GM23338 (cell line): ENCODE measurements at regions not wholly inside any gene's neighbourhood (a gene's known extent, or its start where the extent isn't known, plus 50 kb on each side); places are given as distances from the start of the nearest gene placed in this dataset.

Experiments
- ATAC-seq: fragments of 200-7000 bp; cut with Tn5 transposase; 3 replicates; pipeline ENCODE4 v1.9.1; 2020
- DNase-seq: peaks from one replicate; pipeline ENCODE4 v3.0.0-alpha.2; 2015; ENCODE audit warnings: low spot score
- H2AFZ ChIP-seq: fragments of 200-600 bp; sonication (generic); 2 replicates; pipeline ENCODE4 v1.8.0; 2016; ENCODE audit warnings: antibody characterized with exemption, mild to moderate bottlenecking, moderate library complexity
- H3F3A ChIP-seq: fragments of 200-600 bp; sonication (generic); replicated peaks from 2 replicates; pipeline ENCODE4 v1.8.0; 2017; ENCODE audit warnings: antibody characterized with exemption, mixed run types, low read depth
- H3K27ac ChIP-seq: fragments of 200-600 bp; sonication (generic); 2 replicates; pipeline ENCODE4 v1.6.1; 2016; ENCODE audit warnings: low read depth
- H3K27me3 ChIP-seq: fragments of 200-600 bp; sonication (generic); 2 replicates; pipeline ENCODE4 v1.8.0; 2016; ENCODE audit warnings: mild to moderate bottlenecking, mixed run types, moderate library complexity; ENCODE audit not compliant: insufficient read depth
- H3K36me3 ChIP-seq: fragments of 200-600 bp; sonication (generic); 2 replicates; pipeline ENCODE4 v1.8.0; 2016; ENCODE audit warnings: mild to moderate bottlenecking; ENCODE audit not compliant: insufficient read depth
- H3K4me1 ChIP-seq: fragments of 200-600 bp; sonication (generic); 2 replicates; pipeline ENCODE4 v1.8.0; 2016; ENCODE audit warnings: mild to moderate bottlenecking, moderate library complexity; ENCODE audit not compliant: insufficient read depth
- H3K4me2 ChIP-seq: fragments of 200-600 bp; sonication (generic); 2 replicates; pipeline ENCODE4 v1.7.1; 2017; ENCODE audit warnings: mixed run types
- H3K4me3 ChIP-seq: fragments of 200-600 bp; sonication (generic); 2 replicates; pipeline ENCODE4 v1.6.1; 2016; ENCODE audit warnings: mixed run types
- H3K79me2 ChIP-seq: fragments of 200-600 bp; sonication (generic); replicated peaks from 2 replicates; pipeline ENCODE4 v1.8.0; 2017; ENCODE audit warnings: mild to moderate bottlenecking; ENCODE audit not compliant: insufficient read depth
- H3K9me2 ChIP-seq: fragments of 200-600 bp; sonication (generic); 2 replicates; pipeline ENCODE4 v1.8.0; 2017; ENCODE audit not compliant: insufficient read depth
- H4K20me1 ChIP-seq: fragments of 200-600 bp; sonication (generic); replicated peaks from 2 replicates; pipeline ENCODE4 v1.8.0; 2017; ENCODE audit warnings: mild to moderate bottlenecking; ENCODE audit not compliant: insufficient read depth
- H3K27ac Mint-ChIP-seq: 2 replicates; pipeline ENCODE4 v1.8.0; 2020; ENCODE audit warnings: inconsistent platforms, mild to moderate bottlenecking, moderate library complexity, mixed read lengths
- H3K27me3 Mint-ChIP-seq: 3 replicates; pipeline ENCODE4 v1.8.0; 2022; ENCODE audit warnings: low read depth, mild to moderate bottlenecking, moderate library complexity, mixed read lengths, inconsistent platforms; ENCODE audit not compliant: insufficient read depth, poor library complexity
- H3K36me3 Mint-ChIP-seq: 3 replicates; pipeline ENCODE4 v1.8.0; 2021; ENCODE audit warnings: low read depth, mild to moderate bottlenecking, inconsistent platforms, moderate library complexity, mixed read lengths
- H3K4me1 Mint-ChIP-seq: 3 replicates; pipeline ENCODE4 v1.8.0; 2020; ENCODE audit warnings: mild to moderate bottlenecking, inconsistent platforms, mixed read lengths
- H3K4me3 Mint-ChIP-seq: 3 replicates; pipeline ENCODE4 v1.8.0; 2021; ENCODE audit warnings: moderate library complexity, mild to moderate bottlenecking, inconsistent platforms, mixed read lengths
- H3K9me3 Mint-ChIP-seq: 3 replicates; pipeline ENCODE4 v1.8.0; 2020; ENCODE audit warnings: moderate library complexity, mild to moderate bottlenecking, inconsistent platforms, mixed read lengths
- CREB1 ChIP-seq: fragments of 250-450 bp; sonication (Bioruptor Pico); IDR thresholded peaks from 2 replicates; pipeline ENCODE4 v1.5.0; 2020; ENCODE audit warnings: low read depth, mild to moderate bottlenecking, moderate library complexity
- CTCF ChIP-seq, 2 experiments: fragments of 200-600 bp in 1 of 2; sonication (generic) in 1 of 2; conservative IDR thresholded peaks; 2 replicates each; pipeline versions ENCODE4 v1.5.1 to v1.6.1; 2016 to 2017; ENCODE audit warnings: antibody characterized with exemption in 2 of 2, low read depth in 2 of 2, mild to moderate bottlenecking in 2 of 2, moderate library complexity in 1 of 2
- ETS1 ChIP-seq: IDR thresholded peaks from 2 replicates; pipeline ENCODE4 v1.6.1; 2016; ENCODE audit warnings: antibody characterized with exemption
- JUNB ChIP-seq: IDR thresholded peaks from one replicate; pipeline ENCODE4 v1.6.1; 2016; ENCODE audit warnings: antibody characterized with exemption; ENCODE audit not compliant: unreplicated experiment
- ZNF114 ChIP-seq: fragments of 250-450 bp; sonication (Bioruptor Pico); IDR thresholded peaks from 2 replicates; pipeline ENCODE4 v1.5.0; 2020; ENCODE audit warnings: mild to moderate bottlenecking, moderate library complexity
- TF ChIP-seq, protein P1 (sequence below): IDR thresholded peaks from one replicate; pipeline ENCODE4 v1.6.1; 2018; ENCODE audit warnings: antibody characterized with exemption; ENCODE audit not compliant: unreplicated experiment

DNA sequence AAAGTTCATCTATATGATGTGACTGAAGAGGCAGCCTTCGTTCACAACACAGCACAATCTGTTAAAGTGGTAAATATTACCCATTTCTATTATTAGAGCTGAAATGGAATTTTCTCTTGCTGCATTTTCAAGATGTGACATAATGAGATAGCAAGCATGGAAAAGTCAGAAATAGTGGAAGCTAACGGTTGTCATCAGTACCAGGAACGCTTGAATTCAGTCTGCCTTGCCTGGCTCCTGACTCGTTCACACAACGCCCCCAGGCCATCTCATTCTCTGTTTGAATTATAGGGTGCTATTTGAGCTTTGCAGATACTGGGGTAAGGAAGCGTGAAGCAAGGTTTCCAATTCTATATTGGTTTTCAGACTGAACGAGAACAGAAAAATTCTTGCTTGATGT lies 116.5 kb upstream of the MAP3K7 start (continued):
- TF ChIP-seq, protein P1, sequence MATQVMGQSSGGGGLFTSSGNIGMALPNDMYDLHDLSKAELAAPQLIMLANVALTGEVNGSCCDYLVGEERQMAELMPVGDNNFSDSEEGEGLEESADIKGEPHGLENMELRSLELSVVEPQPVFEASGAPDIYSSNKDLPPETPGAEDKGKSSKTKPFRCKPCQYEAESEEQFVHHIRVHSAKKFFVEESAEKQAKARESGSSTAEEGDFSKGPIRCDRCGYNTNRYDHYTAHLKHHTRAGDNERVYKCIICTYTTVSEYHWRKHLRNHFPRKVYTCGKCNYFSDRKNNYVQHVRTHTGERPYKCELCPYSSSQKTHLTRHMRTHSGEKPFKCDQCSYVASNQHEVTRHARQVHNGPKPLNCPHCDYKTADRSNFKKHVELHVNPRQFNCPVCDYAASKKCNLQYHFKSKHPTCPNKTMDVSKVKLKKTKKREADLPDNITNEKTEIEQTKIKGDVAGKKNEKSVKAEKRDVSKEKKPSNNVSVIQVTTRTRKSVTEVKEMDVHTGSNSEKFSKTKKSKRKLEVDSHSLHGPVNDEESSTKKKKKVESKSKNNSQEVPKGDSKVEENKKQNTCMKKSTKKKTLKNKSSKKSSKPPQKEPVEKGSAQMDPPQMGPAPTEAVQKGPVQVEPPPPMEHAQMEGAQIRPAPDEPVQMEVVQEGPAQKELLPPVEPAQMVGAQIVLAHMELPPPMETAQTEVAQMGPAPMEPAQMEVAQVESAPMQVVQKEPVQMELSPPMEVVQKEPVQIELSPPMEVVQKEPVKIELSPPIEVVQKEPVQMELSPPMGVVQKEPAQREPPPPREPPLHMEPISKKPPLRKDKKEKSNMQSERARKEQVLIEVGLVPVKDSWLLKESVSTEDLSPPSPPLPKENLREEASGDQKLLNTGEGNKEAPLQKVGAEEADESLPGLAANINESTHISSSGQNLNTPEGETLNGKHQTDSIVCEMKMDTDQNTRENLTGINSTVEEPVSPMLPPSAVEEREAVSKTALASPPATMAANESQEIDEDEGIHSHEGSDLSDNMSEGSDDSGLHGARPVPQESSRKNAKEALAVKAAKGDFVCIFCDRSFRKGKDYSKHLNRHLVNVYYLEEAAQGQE: no peak
- TF ChIP-seq JUNB: no peak

DNA sequence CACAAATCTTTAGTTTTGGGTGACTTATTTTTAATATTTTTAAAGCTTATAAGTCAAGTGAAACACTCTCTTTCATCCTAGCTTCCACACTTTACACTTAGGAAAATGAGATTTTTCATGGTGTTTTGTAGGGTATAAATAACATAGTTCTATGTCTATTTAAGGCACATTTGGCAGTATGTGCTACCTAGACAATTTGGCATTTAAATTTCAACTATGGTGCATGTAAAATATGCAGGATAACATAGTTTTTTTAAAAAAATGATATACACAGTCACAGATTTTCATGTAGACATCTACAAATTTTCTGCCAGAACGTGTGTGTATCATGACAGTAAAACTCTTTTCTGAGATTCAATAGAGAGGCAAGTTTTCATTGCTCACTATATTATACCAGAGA lies 115.1 kb upstream of the MAP3K7 start:
- H3K9me3 Mint-ChIP-seq: no peaks in the 10 kb centered on the region
- H3K36me3 Mint-ChIP-seq: no peaks in the 10 kb centered on the region
- Histone ChIP-seq H3K36me3 (no peaks in the 10 kb centered on the region), H3K27ac (peak overlapping the region; percentile 2; the same call in 1 of the 2 replicates), H3K79me2 (no peaks in the 10 kb centered on the region), H3K27me3 (no peaks in the 10 kb centered on the region), H3K4me3 (no peak overlapping the region), H4K20me1 (no peaks in the 10 kb centered on the region), H3K4me1 (peaks cover 23% of the 10 kb centered on the region), H2AFZ (no peak overlapping the region), H3F3A (no peaks in the 10 kb centered on the region), H3K4me2 (no peak overlapping the region), H3K9me2 (no peaks in the 10 kb centered on the region)
- no peak overlapping the region for H3K27ac Mint-ChIP-seq
- no peak for DNase-seq
- H3K4me3 Mint-ChIP-seq: no peak overlapping the region
- peaks cover 21% of the 10 kb centered on the region for H3K4me1 Mint-ChIP-seq
- no peak for ATAC-seq
- TF ChIP-seq CTCF (conservative IDR thresholded peaks at IDR 0.05; ENCODE audit: low read depth in 2 of 2): no peak
- H3K27me3 Mint-ChIP-seq: no peaks in the 10 kb centered on the region

GRCh38 chr6:90701146-90701781 lies 114.4 kb upstream of the MAP3K7 start:
- H3K27me3 Mint-ChIP-seq: no peaks in the 10 kb centered on the region
- Histone ChIP-seq H4K20me1 (no peaks in the 10 kb centered on the region), H3K4me3 (no peak overlapping the region), H3K4me1 (peaks cover 23% of the 10 kb centered on the region), H3F3A (no peaks in the 10 kb centered on the region), H3K79me2 (no peaks in the 10 kb centered on the region), H3K27ac (peak overlapping the region; percentile 40), H3K4me2 (peak overlapping the region; percentile 11; the same call in 1 of the 2 replicates), H3K9me2 (no peaks in the 10 kb centered on the region), H3K27me3 (no peaks in the 10 kb centered on the region), H2AFZ (no peak overlapping the region), H3K36me3 (no peaks in the 10 kb centered on the region)
- DNase-seq (peak; percentile 91), ATAC-seq (peak; percentile 97)
- H3K9me3 Mint-ChIP-seq: no peaks in the 10 kb centered on the region
- H3K4me1 Mint-ChIP-seq: peaks cover 19% of the 10 kb centered on the region
- H3K36me3 Mint-ChIP-seq: no peaks in the 10 kb centered on the region
- no peak overlapping the region for H3K4me3 Mint-ChIP-seq
- peak overlapping the region; percentile 50 for H3K27ac Mint-ChIP-seq
- no peak for TF ChIP-seq CREB1 (CRISPR knock-in tag)
- TF ChIP-seq ZNF114 (CRISPR knock-in tag): no peak
- no peak for TF ChIP-seq JUNB
- peak; percentile 43; the same call in 1 of the 2 replicates for TF ChIP-seq ETS1
